Posterior cingulate gyrus (tissue), 11 donors: ENCODE measurements at regions not wholly inside any gene's neighbourhood (a gene's known extent, or its start where the extent isn't known, plus 50 kb on each side); places are given as distances from the start of the nearest gene placed in this dataset.
A peak's percentile ranks its signal among the peaks of the same experiment; 100 is the strongest.

Experiments used
- DNase-seq, 10 donors: peaks; one replicate each; pipeline versions ENCODE4 v3.0.0 to v3.0.0-alpha.2; 2020 to 2021; ENCODE audit warnings: mixed read lengths in 3 of 10
- intact Hi-C: fragments of 100-400 bp; cut with DNase I; formaldehyde crosslinking; loops from one replicate; pipeline ENCODE4 v1.15.1; 2023

GRCh38 chr17:51430591-51430990 is 170.2 kb downstream of the UTP18 start:
- intact Hi-C loops = no loop called here

GRCh38 chr17:51434434-51435170 is 174.3 kb downstream of the UTP18 start:
- peak in 1 of 10 donors; percentile 37 for DNase-seq
- intact Hi-C loops = no loop called here

More at GRCh38 chr17:51430591-51430990, 170.2 kb downstream of the UTP18 start:
- no peak for DNase-seq

- intact Hi-C loops = no loop called here
- DNase-seq = peak in 1 of 10 donors; percentile 62
These were observed 174.8 kb downstream of the UTP18 start for GRCh38 chr17:51435171-51435552.

GRCh38 chr17:51435641-51436091 is 175.3 kb downstream of the UTP18 start:
- DNase-seq = peak; percentile 20 to 91 (median 55)
- intact Hi-C loops = no loop called here

GRCh38 chr17:51439395-51440229 is 179.3 kb downstream of the UTP18 start:
- intact Hi-C loops = no loop called here
- DNase-seq = peak in 2 of 10 donors; percentile 14 to 64

- no peak for DNase-seq
- intact Hi-C loops = no loop called here
These were observed 181.1 kb downstream of the UTP18 start for GRCh38 chr17:51441431-51441830.

GRCh38 chr17:51442088-51442865 is 181.9 kb downstream of the UTP18 start:
- intact Hi-C loops = no loop called here
- DNase-seq = peak in 1 of 10 donors; percentile 65

GRCh38 chr17:51443646-51444045 is 183.3 kb downstream of the UTP18 start:
- intact Hi-C loops = no loop called here
- DNase-seq = no peak

- intact Hi-C loops = no loop called here
- DNase-seq = no peak
These were observed 185.6 kb downstream of the UTP18 start for GRCh38 chr17:51445946-51446345.

GRCh38 chr17:51454456-51454978 is 194.2 kb downstream of the UTP18 start:
- no peak for DNase-seq
- intact Hi-C loops = no loop called here

GRCh38 chr17:51455211-51455610 is 194.9 kb downstream of the UTP18 start:
- intact Hi-C loops = no loop called here
- DNase-seq = no peak

- intact Hi-C loops = no loop called here
- no peak for DNase-seq
These were observed 195.6 kb downstream of the UTP18 start for GRCh38 chr17:51455931-51456330.

GRCh38 chr17:51456942-51457341 is 196.6 kb downstream of the UTP18 start:
- intact Hi-C loops = no loop called here
- DNase-seq = no peak

GRCh38 chr17:51461578-51462004 is 201.2 kb downstream of the UTP18 start:
- intact Hi-C loops = no loop called here

GRCh38 chr17:51463353-51463752 is 203.0 kb downstream of the UTP18 start:
- no peak for DNase-seq
- intact Hi-C loops = no loop called here

More at GRCh38 chr17:51461578-51462004, 201.2 kb downstream of the UTP18 start:
- peak; percentile 19 to 91 (median 38) for DNase-seq

GRCh38 chr17:51467336-51467735 is 207.0 kb downstream of the UTP18 start:
- DNase-seq = no peak
- intact Hi-C loops = no loop called here

GRCh38 chr17:51472670-51473205 is 212.4 kb downstream of the UTP18 start:
- DNase-seq = no peak
- intact Hi-C loops = no loop called here

GRCh38 chr17:51474764-51475163 is 214.4 kb downstream of the UTP18 start:
- intact Hi-C loops = no loop called here
- DNase-seq = no peak

GRCh38 chr17:51475730-51476129 is 215.4 kb downstream of the UTP18 start:
- intact Hi-C loops = no loop called here

GRCh38 chr17:51479303-51479702 is 219.0 kb downstream of the UTP18 start:
- DNase-seq = no peak
- intact Hi-C loops = no loop called here

More at GRCh38 chr17:51475730-51476129, 215.4 kb downstream of the UTP18 start:
- DNase-seq = no peak
